Heart left ventricle (tissue), 16 donors: ENCODE measurements at regions not wholly inside any gene's neighbourhood (a gene's known extent, or its start where the extent isn't known, plus 50 kb on each side); places are given as distances from the start of the nearest gene placed in this dataset.

Experiments used
- ATAC-seq, 4 donors: fragments of 200-7000 bp; cut with Tn5 transposase; one replicate each; pipeline ENCODE4 v1.9.1; 2020 to 2022; ENCODE audit warnings: moderate library complexity in 4 of 4, mild to moderate bottlenecking in 3 of 4, moderate number of reproducible peaks in 1 of 4
- DNase-seq, 5 donors: peaks; one replicate each; pipeline ENCODE4 v3.0.0-alpha.2; 2020
- H3K27ac ChIP-seq, 12 donors: fragments of 200-600 bp; sonication (generic) in 4 of 12; one replicate each; pipeline versions ENCODE4 v1.5.0 to v1.8.0; 2016 to 2022; ENCODE audit warnings: mild to moderate bottlenecking in 2 of 12
- H3K27me3 ChIP-seq, 9 donors: fragments of 200-600 bp; sonication (generic) in 2 of 9; one replicate each; pipeline versions ENCODE4 v1.5.1 to v1.8.0; 2016 to 2022; ENCODE audit warnings: mild to moderate bottlenecking in 3 of 9
- H3K36me3 ChIP-seq, 9 donors: fragments of 200-600 bp; sonication (generic) in 2 of 9; one replicate each; pipeline versions ENCODE4 v1.5.0 to v1.8.0; 2018 to 2022; ENCODE audit warnings: mild to moderate bottlenecking in 2 of 9
- H3K4me1 ChIP-seq, 12 donors: fragments of 200-600 bp; sonication (generic) in 4 of 12; one replicate each; pipeline versions ENCODE4 v1.5.0 to v1.8.0; 2016 to 2022; ENCODE audit warnings: mild to moderate bottlenecking in 3 of 12
- H3K4me3 ChIP-seq, 12 donors: fragments of 200-600 bp; sonication (generic) in 4 of 12; one replicate each; pipeline versions ENCODE4 v1.5.0 to v1.8.0; 2017 to 2022; ENCODE audit warnings: mild to moderate bottlenecking in 9 of 12, moderate library complexity in 4 of 12
- H3K9me3 ChIP-seq, 12 donors: fragments of 200-600 bp; sonication (generic) in 4 of 12; one replicate each; pipeline versions ENCODE4 v1.5.0 to v1.8.0; 2016 to 2022; ENCODE audit warnings: mild to moderate bottlenecking in 1 of 12
- POLR2A ChIP-seq, 2 donors: fragments of 450-650 bp; IDR thresholded peaks; one replicate each; pipeline ENCODE4 v1.6.1; 2017; ENCODE audit warnings: antibody characterized with exemption in 2 of 2, mild to moderate bottlenecking in 2 of 2, moderate library complexity in 2 of 2
- WGBS, 4 donors: extraction: QIAGEN DNeasy Blood & Tissue Kit in 2 of 4; methylation state at CpG; one replicate each; pipeline versions ENCODE4 v1.1.5 to v1.1.7; 2013 to 2018; 5-methylcytosine and 5-hydroxymethylcytosine counted together
- intact Hi-C, 10 donors: fragments of 100-400 bp; cut with DNase I; formaldehyde crosslinking; loops; one replicate each; pipeline versions ENCODE4 v1.11.1 to v1.14.2; 2022
- TF ChIP-seq, protein P1 (sequence below), 12 donors: fragments of 200-600 bp; sonication (generic) in 4 of 12; IDR thresholded peaks; one replicate each; pipeline versions ENCODE4 v1.5.0 to v1.8.0; 2018 to 2022; ENCODE audit warnings: antibody characterized with exemption in 12 of 12, mild to moderate bottlenecking in 5 of 12
- donor health status: ischemic (EF 13 %, LVEDD 7.1; RV severe dilation, severe dysfunction).
- donor health status: healthy with polysubstance abuse.
- donor health status: DM: no; HTN: yes; CAD: no.
- donor health status: DM: no; HTN: no; CAD: no.
- donor health status: ischemic (EF 25% LVEDD 6.9; RV normal size, moderate dysfunction).
- donor health status: ischemic (EF 25% LVEDD 5.7; RV mildly dilated, moderate dysfunction).
- donor health status: healthy.
- donor health status: DM: yes; HTN: yes; CAD: no.
- donor health status: ischemic (EF 35%, LVEDD 5.7; RV mildly dilated, moderate dysfunction).
- donor health status: nonischemic (EF 11% LVEDD 7.7; RV severe dilation, severe dysfunction).
- donor health status: DM: yes; HTN: yes; CAD: no.
- donor health status: PGD.
- donor health status: ischemic (EF 29% LVEDD 5.4; RV normal size, mild dysfunction).
- donor health status: nonischemic (EF 23%, LVEDD 6.1; RV moderate dilation, normal function).

DNA sequence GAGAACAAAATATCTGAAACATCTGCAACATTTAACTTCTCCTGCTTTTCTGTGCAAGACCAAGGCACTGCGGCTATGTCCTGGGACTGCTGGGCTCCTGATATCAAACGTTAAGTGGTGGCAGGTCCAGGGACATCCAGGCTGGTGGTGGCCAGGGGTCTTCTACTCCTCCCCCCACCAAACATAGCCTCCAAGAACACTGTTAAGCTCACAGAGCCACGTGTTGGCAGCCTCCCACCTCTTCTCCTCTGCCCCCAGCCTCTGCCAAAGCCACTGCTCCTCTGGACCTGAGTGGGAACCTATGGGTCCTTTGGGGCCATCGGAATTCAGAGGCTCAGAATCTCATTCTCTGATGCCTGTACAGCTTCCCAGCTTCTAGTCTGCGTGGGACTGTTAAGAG is 325.7 kb downstream of the ARRDC4 start:
- peaks cover 0 to 51% (median 7%) of the 10 kb centered on the region in 9 donors for H3K27me3 ChIP-seq
- DNase-seq = no peak

DNA sequence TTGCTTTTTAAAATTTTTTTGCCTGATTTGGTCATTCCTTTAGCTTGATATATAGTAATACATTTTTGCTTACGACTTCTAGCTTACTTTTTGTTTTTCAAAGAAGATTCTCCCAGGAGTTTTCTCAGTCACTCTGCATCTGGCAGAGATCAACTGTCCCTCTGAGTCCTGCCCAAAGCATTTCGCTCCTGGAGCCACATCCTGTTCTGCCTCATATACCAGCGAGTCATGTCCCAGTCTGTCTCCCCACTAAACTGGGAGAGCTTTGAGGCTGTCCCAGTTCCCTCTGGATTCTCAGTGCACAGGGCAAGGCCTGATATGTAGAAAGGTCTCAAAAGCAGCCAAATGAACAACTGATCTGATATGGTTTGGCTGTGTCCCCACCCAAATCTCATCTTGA is 326.3 kb downstream of the ARRDC4 start:
- Histone ChIP-seq H3K4me1 (no peaks in the 10 kb centered on the region), H3K9me3 (no peaks in the 10 kb centered on the region), H3K4me3 (no peak overlapping the region), H3K36me3 (no peaks in the 10 kb centered on the region), H3K27me3 (peaks cover 0 to 58% (median 8%) of the 10 kb centered on the region in 9 donors), H3K27ac (no peak overlapping the region)
- 58 to 67% (median 63%) methylated on average over 3 of the region's 3 CpGs for WGBS, 4 donors
- intact Hi-C loops = no loop called here
- DNase-seq (no peak), ATAC-seq (no peak)
- no peak for TF ChIP-seq POLR2A (IDR thresholded peaks at IDR 0.05)
- TF ChIP-seq, protein P1, sequence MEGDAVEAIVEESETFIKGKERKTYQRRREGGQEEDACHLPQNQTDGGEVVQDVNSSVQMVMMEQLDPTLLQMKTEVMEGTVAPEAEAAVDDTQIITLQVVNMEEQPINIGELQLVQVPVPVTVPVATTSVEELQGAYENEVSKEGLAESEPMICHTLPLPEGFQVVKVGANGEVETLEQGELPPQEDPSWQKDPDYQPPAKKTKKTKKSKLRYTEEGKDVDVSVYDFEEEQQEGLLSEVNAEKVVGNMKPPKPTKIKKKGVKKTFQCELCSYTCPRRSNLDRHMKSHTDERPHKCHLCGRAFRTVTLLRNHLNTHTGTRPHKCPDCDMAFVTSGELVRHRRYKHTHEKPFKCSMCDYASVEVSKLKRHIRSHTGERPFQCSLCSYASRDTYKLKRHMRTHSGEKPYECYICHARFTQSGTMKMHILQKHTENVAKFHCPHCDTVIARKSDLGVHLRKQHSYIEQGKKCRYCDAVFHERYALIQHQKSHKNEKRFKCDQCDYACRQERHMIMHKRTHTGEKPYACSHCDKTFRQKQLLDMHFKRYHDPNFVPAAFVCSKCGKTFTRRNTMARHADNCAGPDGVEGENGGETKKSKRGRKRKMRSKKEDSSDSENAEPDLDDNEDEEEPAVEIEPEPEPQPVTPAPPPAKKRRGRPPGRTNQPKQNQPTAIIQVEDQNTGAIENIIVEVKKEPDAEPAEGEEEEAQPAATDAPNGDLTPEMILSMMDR (IDR thresholded peaks at IDR 0.05) = no peak

More for the DNA sequence above, 325.7 kb downstream of the ARRDC4 start:
- 56 to 68% (median 64%) methylated on average over 5 of the region's 5 CpGs for WGBS, 4 donors
- no peaks in the 10 kb centered on the region for H3K4me1 ChIP-seq
- intact Hi-C loops = no loop called here
- H3K4me3 ChIP-seq = no peak overlapping the region
- no peak for ATAC-seq
- H3K36me3 ChIP-seq = no peaks in the 10 kb centered on the region
- TF ChIP-seq POLR2A (IDR thresholded peaks at IDR 0.05) = no peak
- TF ChIP-seq, protein P1 (IDR thresholded peaks at IDR 0.05) = no peak
- no peaks in the 10 kb centered on the region for H3K9me3 ChIP-seq
- no peak overlapping the region for H3K27ac ChIP-seq

DNA sequence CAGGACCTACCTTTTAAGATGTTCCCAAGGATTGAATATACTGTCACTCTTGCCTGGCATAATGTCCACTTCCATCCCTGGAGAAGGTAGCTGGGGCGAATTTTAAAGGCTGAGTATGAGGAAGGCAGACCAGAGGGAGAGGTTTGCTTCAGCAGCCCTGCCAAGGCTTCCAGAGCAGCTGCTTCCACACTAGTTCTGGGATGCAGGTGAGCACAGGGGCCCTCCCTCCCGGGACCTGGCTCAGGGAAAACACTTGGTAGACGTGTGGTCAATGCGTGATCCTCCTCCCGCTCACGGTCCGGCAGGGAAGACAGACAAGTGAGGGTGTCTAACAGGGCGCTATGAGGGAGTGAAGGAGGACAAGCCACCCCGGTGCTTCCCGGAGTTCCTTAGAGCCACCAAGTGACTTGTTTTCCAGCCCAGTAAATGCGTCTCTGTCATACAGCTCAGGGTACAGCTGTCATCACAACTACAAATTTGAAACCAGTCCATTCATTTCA is 327.6 kb downstream of the ARRDC4 start:
- H3K4me1 ChIP-seq = peaks cover 0 to 9% (median 0%) of the 10 kb centered on the region in 12 donors
- intact Hi-C loops = no loop called here
- H3K27ac ChIP-seq = no peak overlapping the region
- H3K4me3 ChIP-seq = no peak overlapping the region
- H3K27me3 ChIP-seq = peaks cover 0 to 64% (median 14%) of the 10 kb centered on the region in 9 donors
- ATAC-seq = no peak
- H3K36me3 ChIP-seq = no peaks in the 10 kb centered on the region
- WGBS, 4 donors = 78 to 86% (median 83%) methylated on average over 7 to 11 of the region's 11 CpGs
- TF ChIP-seq, protein P1 (IDR thresholded peaks at IDR 0.05) = no peak
- TF ChIP-seq POLR2A (IDR thresholded peaks at IDR 0.05) = no peak
- no peak for DNase-seq
- no peaks in the 10 kb centered on the region for H3K9me3 ChIP-seq

DNA sequence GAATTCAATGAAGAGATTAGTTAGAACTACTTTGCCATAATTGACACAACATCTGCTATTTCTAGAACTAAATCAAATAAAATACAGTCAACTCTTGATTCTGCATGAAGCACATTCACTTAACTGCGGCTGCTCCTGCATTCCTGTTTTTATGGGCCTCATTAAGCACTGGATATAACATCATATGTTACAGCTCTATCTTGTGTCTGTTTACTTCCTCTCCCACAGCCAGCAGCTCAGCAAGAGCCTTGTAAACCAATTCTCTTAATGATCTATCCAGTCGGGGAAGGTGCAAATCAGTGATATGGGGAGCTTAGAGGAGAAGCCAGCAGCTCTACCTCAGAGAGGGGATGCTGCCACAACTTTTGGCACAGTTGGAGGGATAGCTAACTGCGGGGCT is 329.2 kb downstream of the ARRDC4 start:
- Histone ChIP-seq H3K4me3 (no peak overlapping the region), H3K4me1 (peaks cover 0 to 9% (median 0%) of the 10 kb centered on the region in 12 donors), H3K27me3 (peaks cover 0 to 72% (median 14%) of the 10 kb centered on the region in 9 donors), H3K27ac (no peak overlapping the region), H3K9me3 (no peaks in the 10 kb centered on the region), H3K36me3 (no peaks in the 10 kb centered on the region)
- WGBS, 4 donors = 45 to 50% (median 47%) methylated on average over 3 of the region's 3 CpGs
- intact Hi-C loops = loop anchor here in 7 of 10 donors (5.0 to 10.0 kb wide), 3 partner anchors 382 to 387 kb away; no protein-coding TSS in a partner anchor
- TF ChIP-seq, protein P1 (IDR thresholded peaks at IDR 0.05) = no peak
- no peak for TF ChIP-seq POLR2A (IDR thresholded peaks at IDR 0.05)
- DNase-seq = no peak
- ATAC-seq = no peak
